ENCODE measurements at regions not wholly inside any gene's neighbourhood (a gene's known extent, or its start where the extent isn't known, plus 50 kb on each side); places are given as distances from the start of the nearest gene placed in this dataset.
"Not testable (repeated sequence)": the region's sequence is repeated elsewhere in the genome, so short reads cannot be mapped to it uniquely, and the experiment has no call there.

GRCh38 chr16:56019274-56019673, 144.1 kb upstream of the CES5A start:
- no peak for DNase-seq

- DNase-seq: peak in 8 of 51 donors; percentile 1 to 24 (median 4)
Measured at GRCh38 chr16:56013962-56014552, 138.9 kb upstream of the CES5A start.

- DNase-seq: no peak
Measured at GRCh38 chr16:56012482-56012811, 137.3 kb upstream of the CES5A start.

- DNase-seq: no peak
Measured at GRCh38 chr16:56011808-56012481, 136.8 kb upstream of the CES5A start.

GRCh38 chr16:56005958-56006357, 130.8 kb upstream of the CES5A start:
- DNase-seq: no peak

GRCh38 chr16:55999683-56000082, 124.5 kb upstream of the CES5A start:
- no peak for DNase-seq

- no peak for DNase-seq
Measured at GRCh38 chr16:55993088-55993487, 117.9 kb upstream of the CES5A start.

GRCh38 chr16:55992551-55992950, 117.4 kb upstream of the CES5A start:
- no peak for DNase-seq

GRCh38 chr16:55991843-55992242, 116.7 kb upstream of the CES5A start:
- DNase-seq: no peak

- no peak for DNase-seq
Measured at GRCh38 chr16:55989569-55989907, 114.4 kb upstream of the CES5A start.

GRCh38 chr16:55988850-55989568, 113.8 kb upstream of the CES5A start:
- DNase-seq: not testable (repeated sequence)

GRCh38 chr16:55988013-55988412, 112.8 kb upstream of the CES5A start:
- DNase-seq: no peak

GRCh38 chr16:55982597-55982996, 107.4 kb upstream of the CES5A start:
- DNase-seq: no peak

- DNase-seq: no peak
Measured at GRCh38 chr16:55981557-55981956, 106.4 kb upstream of the CES5A start.

- DNase-seq: no peak
Measured at GRCh38 chr16:55976815-55977214, 101.6 kb upstream of the CES5A start.

- DNase-seq: no peak
Measured at GRCh38 chr16:55971447-55971846, 96.3 kb upstream of the CES5A start.

- DNase-seq: no peak
Measured at GRCh38 chr16:55968221-55968620, 93.0 kb upstream of the CES5A start.

GRCh38 chr16:55964923-55965475, 89.8 kb upstream of the CES5A start:
- no peak for DNase-seq

GRCh38 chr16:55955845-55956244, 80.7 kb upstream of the CES5A start:
- peak in 24 of 51 donors; percentile 3 to 63 (median 30) for DNase-seq

GRCh38 chr16:55955424-55955823, 80.3 kb upstream of the CES5A start:
- DNase-seq: no peak

GRCh38 chr16:55954906-55955305, 79.7 kb upstream of the CES5A start:
- no peak for DNase-seq

- no peak for DNase-seq
Measured at GRCh38 chr16:55949518-55949917, 74.3 kb upstream of the CES5A start.

- DNase-seq: no peak
Measured at GRCh38 chr16:55948230-55948629, 73.1 kb upstream of the CES5A start.
